ENCODE measurements at regions not wholly inside any gene's neighbourhood (a gene's known extent, or its start where the extent isn't known, plus 50 kb on each side); places are given as distances from the start of the nearest gene placed in this dataset.
"Not testable (repeated sequence)": the region's sequence is repeated elsewhere in the genome, so short reads cannot be mapped to it uniquely, and the experiment has no call there.

DNA sequence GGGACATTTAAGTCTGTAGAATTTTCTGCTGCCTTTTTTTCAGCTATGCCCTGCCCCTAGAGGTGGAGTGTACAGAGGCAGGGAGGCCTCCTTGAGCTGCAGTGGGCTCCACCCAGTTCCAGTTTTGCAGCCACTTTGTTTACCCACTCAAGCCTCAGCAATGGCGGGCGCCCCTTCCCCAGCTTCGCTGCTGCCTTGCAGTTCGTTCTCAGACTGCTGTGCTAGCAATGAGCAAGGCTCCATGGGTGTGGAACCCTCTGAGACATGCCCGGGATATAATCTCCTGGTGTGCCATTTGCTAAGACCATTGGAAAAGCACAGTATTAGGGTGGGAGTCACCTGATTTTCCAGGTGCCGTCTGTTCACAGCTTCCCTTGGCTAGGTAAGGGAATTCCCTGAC, 68.0 kb upstream of the SEMA3E start:
- not testable (repeated sequence) for DNase-seq

DNA sequence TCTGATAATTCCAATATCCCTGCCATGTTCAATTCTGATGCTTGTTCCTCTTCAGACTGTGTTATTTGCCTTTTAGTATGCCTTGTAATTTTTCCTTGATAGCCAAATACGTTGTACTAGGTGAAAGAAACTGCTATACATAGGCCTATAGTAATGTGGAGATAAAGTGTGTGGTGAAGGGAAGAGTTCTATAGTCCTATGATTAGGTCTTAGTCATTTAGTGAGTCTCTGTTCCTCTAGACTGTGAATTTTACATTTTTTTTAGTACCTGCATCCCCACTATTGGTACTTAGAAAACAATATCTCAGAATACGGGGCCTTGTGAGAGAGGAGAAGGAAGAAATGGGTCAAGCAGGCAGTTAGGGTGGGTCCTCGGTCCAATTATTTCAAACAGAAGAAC, 59.6 kb upstream of the SEMA3E start:
- no peak for DNase-seq

DNA sequence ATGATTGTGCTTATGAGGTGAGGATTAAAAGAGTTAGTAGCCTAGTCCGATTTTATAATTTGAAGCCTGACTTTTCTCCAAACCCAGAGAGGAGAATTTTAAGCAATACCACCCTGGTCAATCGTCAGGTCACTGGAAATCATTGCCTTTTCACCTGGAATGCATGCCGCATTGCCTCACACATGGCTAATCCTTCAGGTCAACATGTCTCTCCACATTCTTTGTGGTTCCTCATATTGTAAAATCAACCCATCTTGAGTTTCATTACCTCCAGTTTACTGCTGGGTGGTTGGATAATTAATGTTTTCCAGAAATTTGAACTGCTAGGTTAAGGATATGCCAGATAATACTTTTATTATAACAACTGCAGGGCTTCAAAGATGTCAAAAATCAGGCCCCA, 55.6 kb upstream of the SEMA3E start:
- no peak for DNase-seq

DNA sequence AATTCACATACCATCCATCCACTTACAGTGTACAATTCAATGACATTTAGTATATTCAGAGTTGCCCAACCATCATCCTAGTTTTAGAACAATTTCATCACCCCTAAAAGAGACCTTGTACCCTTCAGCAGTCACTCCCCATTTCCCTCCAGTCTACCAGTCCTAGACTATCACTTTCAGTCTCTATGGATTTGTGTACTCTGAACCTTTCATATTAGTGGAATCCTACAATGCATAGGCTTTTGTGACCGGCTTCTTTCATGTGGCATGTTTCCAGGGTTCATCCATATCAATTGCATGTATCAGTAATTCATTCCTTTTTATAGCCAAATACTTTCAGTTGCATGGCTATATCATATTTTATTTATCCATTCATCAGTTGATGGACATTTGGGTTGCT, 53.5 kb upstream of the SEMA3E start:
- DNase-seq = no peak

DNA sequence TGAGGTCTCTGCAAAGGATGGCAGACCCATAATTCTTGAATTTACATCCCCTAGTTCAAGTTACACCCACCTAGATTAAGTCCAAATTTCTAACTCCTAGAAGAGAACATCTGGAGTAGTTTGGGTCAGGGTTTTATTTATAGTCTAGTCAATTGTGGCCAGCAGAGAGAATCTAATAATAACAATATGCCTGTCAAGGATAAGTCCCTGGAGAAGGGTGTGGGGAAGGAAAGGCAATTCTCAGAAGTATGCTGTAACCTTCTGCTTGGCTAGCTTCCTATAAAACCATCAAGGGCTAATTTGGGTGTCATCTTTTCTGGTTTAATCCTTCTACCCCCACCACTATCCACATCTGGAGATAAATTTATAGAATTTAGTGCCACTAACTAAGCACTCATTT, 52.8 kb upstream of the SEMA3E start:
- no peak for DNase-seq
